ENCODE measurements at regions not wholly inside any gene's neighbourhood (a gene's known extent, or its start where the extent isn't known, plus 50 kb on each side); places are given as distances from the start of the nearest gene placed in this dataset.

GRCh38 chr12:126663304-126664094 lies 1598.3 kb downstream of the AACS start:
- no peak for DNase-seq (ENCODE audit: low spot score in 2 of 2, unreplicated experiment in 2 of 2)
- Mint-ChIP-seq H3K27me3 (ENCODE audit: low read depth) (peaks cover 1% of the 10 kb centered on the region), H3K27ac (no peak overlapping the region), H3K36me3 (no peaks in the 10 kb centered on the region), H3K4me1 (no peaks in the 10 kb centered on the region), H3K4me3 (no peak overlapping the region), H3K9me3 (peaks cover 25% of the 10 kb centered on the region)
- TF ChIP-seq CTCF (IDR thresholded peaks at IDR 0.05; ENCODE audit: unreplicated experiment) = no peak

GRCh38 chr12:126667339-126667738 lies 1599.6 kb upstream of the TMEM132C start:
- Mint-ChIP-seq H3K4me3 (no peak overlapping the region), H3K36me3 (no peaks in the 10 kb centered on the region)

GRCh38 chr12:126668538-126668937 lies 1598.4 kb upstream of the TMEM132C start:
- no peak for TF ChIP-seq CTCF (IDR thresholded peaks at IDR 0.05; ENCODE audit: unreplicated experiment)
- H3K36me3 Mint-ChIP-seq = no peaks in the 10 kb centered on the region
- peaks cover 1% of the 10 kb centered on the region for H3K27me3 Mint-ChIP-seq (ENCODE audit: low read depth)
- H3K4me3 Mint-ChIP-seq = no peak overlapping the region
- no peak overlapping the region for H3K27ac Mint-ChIP-seq
- no peaks in the 10 kb centered on the region for H3K4me1 Mint-ChIP-seq
- H3K9me3 Mint-ChIP-seq = peaks cover 4% of the 10 kb centered on the region
- no peak for DNase-seq (ENCODE audit: low spot score in 2 of 2, unreplicated experiment in 2 of 2)

More at GRCh38 chr12:126667339-126667738, 1599.6 kb upstream of the TMEM132C start:
- DNase-seq (ENCODE audit: low spot score in 2 of 2, unreplicated experiment in 2 of 2) = no peak
- Mint-ChIP-seq H3K9me3 (peaks cover 10% of the 10 kb centered on the region), H3K27me3 (ENCODE audit: low read depth) (peaks cover 1% of the 10 kb centered on the region), H3K27ac (no peak overlapping the region), H3K4me1 (no peaks in the 10 kb centered on the region)
- TF ChIP-seq CTCF (IDR thresholded peaks at IDR 0.05; ENCODE audit: unreplicated experiment) = no peak

- Mint-ChIP-seq H3K4me3 (no peak overlapping the region), H3K27me3 (ENCODE audit: low read depth) (peaks cover 1% of the 10 kb centered on the region), H3K9me3 (peaks cover 4% of the 10 kb centered on the region), H3K36me3 (no peaks in the 10 kb centered on the region), H3K27ac (no peak overlapping the region), H3K4me1 (no peaks in the 10 kb centered on the region)
- no peak for TF ChIP-seq CTCF (IDR thresholded peaks at IDR 0.05; ENCODE audit: unreplicated experiment)
- no peak for DNase-seq (ENCODE audit: low spot score in 2 of 2, unreplicated experiment in 2 of 2)
These were observed 1598.0 kb upstream of the TMEM132C start for GRCh38 chr12:126668961-126669360.

- H3K4me3 Mint-ChIP-seq = no peak overlapping the region
- no peak overlapping the region for H3K27ac Mint-ChIP-seq
- no peaks in the 10 kb centered on the region for H3K27me3 Mint-ChIP-seq (ENCODE audit: low read depth)
- no peaks in the 10 kb centered on the region for H3K36me3 Mint-ChIP-seq
- peaks cover 36% of the 10 kb centered on the region for H3K9me3 Mint-ChIP-seq
- no peak for TF ChIP-seq CTCF (IDR thresholded peaks at IDR 0.05; ENCODE audit: unreplicated experiment)
- H3K4me1 Mint-ChIP-seq = no peaks in the 10 kb centered on the region
- no peak for DNase-seq (ENCODE audit: low spot score in 2 of 2, unreplicated experiment in 2 of 2)
These were observed 1590.5 kb upstream of the TMEM132C start for GRCh38 chr12:126676434-126676833.

Measured in mesothelial cell of epicardium (in vitro differentiated cells).